Gastrocnemius medialis (tissue), 4 donors: ENCODE measurements at regions not wholly inside any gene's neighbourhood (a gene's known extent, or its start where the extent isn't known, plus 50 kb on each side); places are given as distances from the start of the nearest gene placed in this dataset.

Experiments used
- ATAC-seq, 2 donors: fragments of 150-250 bp; one replicate each; pipeline ENCODE4 v1.9.1; 2016
- DNase-seq, 2 donors: peaks; one replicate each; pipeline ENCODE4 v3.0.0-alpha.2; 2019
- H3K27ac ChIP-seq, 4 donors: fragments of 200-600 bp; sonication (generic); 1 replicate in 1 of 4; 2 replicates in 3 of 4; pipeline ENCODE4 v1.5.1; 2016 to 2018; ENCODE audit warnings: mild to moderate bottlenecking in 2 of 4, moderate library complexity in 1 of 4
- H3K27me3 ChIP-seq, 3 donors: fragments of 200-600 bp; sonication (generic) in 2 of 3; 1 replicate in 1 of 3; 2 replicates in 2 of 3; pipeline versions ENCODE4 v1.5.1 to v1.6.0; 2016 to 2019; ENCODE audit warnings: mild to moderate bottlenecking in 1 of 3, moderate library complexity in 1 of 3
- H3K36me3 ChIP-seq, 2 donors: fragments of 200-600 bp; sonication (generic) in 1 of 2; one replicate each; pipeline ENCODE4 v1.5.1; 2017 to 2018
- H3K4me1 ChIP-seq, 2 donors: fragments of 200-600 bp; sonication (generic) in 1 of 2; one replicate each; pipeline ENCODE4 v1.5.1; 2016 to 2017; ENCODE audit warnings: mild to moderate bottlenecking in 2 of 2
- H3K4me3 ChIP-seq, 4 donors: fragments of 200-600 bp; sonication (generic) in 3 of 4; 1 replicate in 1 of 4; 2 replicates in 3 of 4; pipeline ENCODE4 v1.5.1; 2016 to 2019; ENCODE audit warnings: mild to moderate bottlenecking in 2 of 4
- H3K9me3 ChIP-seq, 3 donors: fragments of 200-600 bp; sonication (generic) in 2 of 3; 1 replicate in 1 of 3; 2 replicates in 2 of 3; pipeline ENCODE4 v1.5.1; 2016 to 2019
- POLR2A ChIP-seq, 2 donors: fragments of 450-650 bp; IDR thresholded peaks; one replicate each; pipeline ENCODE4 v1.6.1; 2017; ENCODE audit warnings: antibody characterized with exemption in 2 of 2, mild to moderate bottlenecking in 2 of 2, moderate library complexity in 2 of 2
- in situ Hi-C, 4 donors: fragments of 200-750 bp; cut with MboI; loops; one replicate each; pipeline versions ENCODE4 v1.15.0 to v1.8.0; 2017; ENCODE audit warnings: low sequenced_read_pairs in 4 of 4
- intact Hi-C: fragments of 100-400 bp; cut with DNase I; formaldehyde crosslinking; loops from one replicate; pipeline ENCODE4 v1.15.1; 2023; ENCODE audit warnings: low total_unique reads
- TF ChIP-seq, protein P1 (sequence below), 5 experiments: fragments of 450-650 bp in 3 of 5; fragments of 200-600 bp in 2 of 5; sonication (generic) in 2 of 5; IDR thresholded peaks in 4 of 5; conservative IDR thresholded peaks in 1 of 5; 1 replicate in 4 of 5; 2 replicates in 1 of 5; pipeline ENCODE4 v1.5.1; 2016 to 2019; ENCODE audit warnings: antibody characterized with exemption in 5 of 5, mild to moderate bottlenecking in 3 of 5, moderate library complexity in 3 of 5

DNA sequence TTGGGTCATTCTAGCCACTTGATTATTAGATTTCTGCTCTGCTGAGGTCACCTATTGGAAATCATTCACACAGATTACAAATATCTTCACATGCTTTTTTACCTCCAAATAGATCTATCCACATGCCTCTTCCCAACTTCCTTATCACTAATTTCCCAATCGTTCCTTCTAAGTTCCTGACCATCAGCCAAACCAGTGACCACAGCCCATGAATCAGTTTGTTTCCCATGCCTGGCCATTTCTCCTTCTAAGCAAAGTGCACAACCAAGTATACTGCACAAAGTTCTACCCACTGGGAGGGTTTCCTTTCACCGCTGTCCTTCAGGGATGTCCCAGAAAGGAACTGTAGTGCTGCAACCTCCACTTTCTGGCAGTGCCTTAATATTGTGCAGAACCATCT, 140.5 kb upstream of the SYNDIG1 start:
- ATAC-seq (no peak), DNase-seq (no peak)
- Histone ChIP-seq H3K27me3 (no peaks in the 10 kb centered on the region), H3K27ac (no peak overlapping the region), H3K9me3 (no peaks in the 10 kb centered on the region), H3K36me3 (no peaks in the 10 kb centered on the region), H3K4me1 (no peaks in the 10 kb centered on the region), H3K4me3 (no peak overlapping the region)
- TF ChIP-seq, protein P1, sequence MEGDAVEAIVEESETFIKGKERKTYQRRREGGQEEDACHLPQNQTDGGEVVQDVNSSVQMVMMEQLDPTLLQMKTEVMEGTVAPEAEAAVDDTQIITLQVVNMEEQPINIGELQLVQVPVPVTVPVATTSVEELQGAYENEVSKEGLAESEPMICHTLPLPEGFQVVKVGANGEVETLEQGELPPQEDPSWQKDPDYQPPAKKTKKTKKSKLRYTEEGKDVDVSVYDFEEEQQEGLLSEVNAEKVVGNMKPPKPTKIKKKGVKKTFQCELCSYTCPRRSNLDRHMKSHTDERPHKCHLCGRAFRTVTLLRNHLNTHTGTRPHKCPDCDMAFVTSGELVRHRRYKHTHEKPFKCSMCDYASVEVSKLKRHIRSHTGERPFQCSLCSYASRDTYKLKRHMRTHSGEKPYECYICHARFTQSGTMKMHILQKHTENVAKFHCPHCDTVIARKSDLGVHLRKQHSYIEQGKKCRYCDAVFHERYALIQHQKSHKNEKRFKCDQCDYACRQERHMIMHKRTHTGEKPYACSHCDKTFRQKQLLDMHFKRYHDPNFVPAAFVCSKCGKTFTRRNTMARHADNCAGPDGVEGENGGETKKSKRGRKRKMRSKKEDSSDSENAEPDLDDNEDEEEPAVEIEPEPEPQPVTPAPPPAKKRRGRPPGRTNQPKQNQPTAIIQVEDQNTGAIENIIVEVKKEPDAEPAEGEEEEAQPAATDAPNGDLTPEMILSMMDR (IDR thresholded peaks at IDR 0.05 in 4 of 5, conservative IDR thresholded peaks at IDR 0.05 in 1 of 5), result no peak
- TF ChIP-seq POLR2A (IDR thresholded peaks at IDR 0.05), result no peak
- intact Hi-C loops (no loop called here), in situ Hi-C loops (no loop called here)

DNA sequence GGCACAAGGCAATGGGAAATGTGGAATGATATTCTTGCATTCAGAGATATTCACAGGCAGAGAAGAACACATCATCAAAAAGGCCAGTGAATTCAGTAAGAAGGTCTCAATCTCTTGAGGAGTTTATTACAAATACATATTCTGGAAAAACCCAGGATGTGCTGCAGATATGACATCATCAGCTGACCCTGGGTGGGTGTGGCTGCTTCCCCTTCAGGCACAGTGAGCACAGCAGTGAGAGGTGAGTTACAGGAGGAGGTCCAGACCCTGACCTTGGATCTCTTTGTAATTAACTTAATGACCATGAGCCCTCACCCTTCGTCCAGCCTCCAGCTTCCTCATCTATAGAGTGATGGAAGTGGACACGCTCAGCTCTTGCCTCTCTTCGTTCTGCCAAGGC, 147.5 kb upstream of the SYNDIG1 start:
- DNase-seq (no peak), ATAC-seq (no peak)
- intact Hi-C loops, result no loop called here
- in situ Hi-C loops, result loop anchor here in 1 of 4 donors (25.0 kb wide), 2 partner anchors 90 to 215 kb away; no protein-coding TSS in a partner anchor
- TF ChIP-seq POLR2A (IDR thresholded peaks at IDR 0.05), result no peak
- TF ChIP-seq, protein P1 (IDR thresholded peaks at IDR 0.05 in 4 of 5, conservative IDR thresholded peaks at IDR 0.05 in 1 of 5), result no peak
- Histone ChIP-seq H3K36me3 (no peaks in the 10 kb centered on the region), H3K27ac (no peak overlapping the region), H3K27me3 (no peaks in the 10 kb centered on the region), H3K4me1 (no peaks in the 10 kb centered on the region), H3K4me3 (no peak overlapping the region), H3K9me3 (no peaks in the 10 kb centered on the region)

DNA sequence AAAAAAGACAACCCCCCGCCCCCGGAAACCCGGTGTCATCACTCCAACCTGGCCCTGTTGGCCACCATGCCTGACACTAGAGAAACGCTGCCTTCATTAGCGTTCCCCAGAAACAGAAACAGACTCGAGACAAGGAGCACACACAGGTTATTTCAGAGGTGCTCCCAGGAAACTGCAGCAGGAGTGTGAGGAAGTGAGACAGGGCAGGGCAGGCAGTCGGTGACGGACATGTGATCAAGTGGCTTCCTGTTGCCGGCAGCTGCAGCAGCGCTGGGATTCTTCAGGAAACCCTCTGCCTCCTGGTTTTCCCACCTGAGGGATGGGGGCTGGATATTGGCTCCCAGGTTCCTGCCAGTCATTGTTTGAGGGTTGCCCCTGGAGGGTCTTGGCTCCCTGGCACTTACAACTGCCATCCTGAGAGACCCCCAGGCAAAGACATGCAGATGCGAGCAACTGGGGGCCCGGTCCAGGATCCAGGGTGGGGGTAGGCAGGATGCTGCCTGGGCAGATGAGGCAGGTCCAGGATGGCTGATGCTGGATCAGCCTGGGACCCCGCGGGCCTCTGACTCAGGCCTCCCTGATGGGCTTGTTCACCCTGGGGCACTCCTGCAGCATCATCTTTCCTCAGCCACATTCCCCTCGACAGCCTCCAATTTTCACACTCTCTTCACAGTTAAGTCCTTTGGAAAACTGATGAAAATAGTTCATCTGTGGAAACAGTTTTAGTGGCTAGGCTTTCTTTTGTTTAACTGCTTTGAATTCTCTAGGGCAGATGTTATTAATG, 150.7 kb upstream of the SYNDIG1 start:
- in situ Hi-C loops, result loop anchor here in 1 of 4 donors (25.0 kb wide), 2 partner anchors 94 to 219 kb away; no protein-coding TSS in a partner anchor
- TF ChIP-seq, protein P1 (IDR thresholded peaks at IDR 0.05 in 4 of 5, conservative IDR thresholded peaks at IDR 0.05 in 1 of 5), result no peak
- TF ChIP-seq POLR2A (IDR thresholded peaks at IDR 0.05), result no peak
- Histone ChIP-seq H3K27me3 (no peaks in the 10 kb centered on the region), H3K4me1 (no peaks in the 10 kb centered on the region), H3K4me3 (no peak overlapping the region), H3K27ac (no peak overlapping the region), H3K9me3 (no peaks in the 10 kb centered on the region), H3K36me3 (no peaks in the 10 kb centered on the region)
- intact Hi-C loops, result no loop called here
- no peak for ATAC-seq
- no peak for DNase-seq

DNA sequence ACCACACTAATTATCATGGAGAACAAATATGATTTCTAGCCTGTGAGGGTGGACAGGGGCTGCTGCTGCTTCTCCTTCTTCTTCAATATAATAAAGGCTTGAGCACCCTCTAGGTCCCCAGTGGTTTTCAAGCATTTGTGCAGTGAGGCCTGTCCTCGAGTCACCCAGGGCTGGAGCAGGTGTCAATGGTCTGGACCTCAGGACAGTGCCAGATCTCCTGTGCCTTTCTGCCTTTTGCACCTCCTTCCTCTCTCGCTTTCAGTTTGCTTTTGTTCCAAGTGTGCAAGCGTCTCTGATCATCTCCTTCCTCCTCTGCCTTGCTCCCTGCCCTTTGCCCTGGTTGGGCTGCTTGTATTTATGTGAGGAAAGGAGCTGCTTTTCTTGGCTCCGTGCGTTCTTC, 152.2 kb upstream of the SYNDIG1 start:
- DNase-seq (no peak), ATAC-seq (no peak)
- no peak overlapping the region for H3K27ac ChIP-seq
- TF ChIP-seq, protein P1 (IDR thresholded peaks at IDR 0.05 in 4 of 5, conservative IDR thresholded peaks at IDR 0.05 in 1 of 5), result no peak
- no peak for TF ChIP-seq POLR2A (IDR thresholded peaks at IDR 0.05)
- no peaks in the 10 kb centered on the region for H3K36me3 ChIP-seq
- intact Hi-C loops (no loop called here), in situ Hi-C loops (loop anchor here in 1 of 4 donors (25.0 kb wide), 2 partner anchors 95 to 220 kb away; no protein-coding TSS in a partner anchor)
- no peaks in the 10 kb centered on the region for H3K4me1 ChIP-seq
- no peaks in the 10 kb centered on the region for H3K27me3 ChIP-seq
- no peaks in the 10 kb centered on the region for H3K9me3 ChIP-seq
- no peak overlapping the region for H3K4me3 ChIP-seq
